IMR-90 (cell line): ENCODE measurements at regions not wholly inside any gene's neighbourhood (a gene's known extent, or its start where the extent isn't known, plus 50 kb on each side); places are given as distances from the start of the nearest gene placed in this dataset.

ENCODE experiments used
- ATAC-seq: fragments of 200-7000 bp; cut with Tn5 transposase; 2 replicates; pipeline ENCODE4 v1.9.1; 2020; ENCODE audit warnings: low read depth, mild to moderate bottlenecking, moderate library complexity
- BruUV-seq: library from RNA; stranded (reverse); fragments of 400-500 nt; replicated peaks from 2 replicates; lab custom pipeline; 2021; lab: Mats Ljungman, UMichigan
- CTCF ChIA-PET: fragments of 300-600 bp; formaldehyde crosslinking; extraction: SDS; loops from one replicate; lab custom pipeline; 2021; ENCODE audit warnings: antibody characterized with exemption; lab: Yijun Ruan, JAX
- POLR2A ChIA-PET: fragments of 300-600 bp; sonication (Branson Sonifier 250); formaldehyde crosslinking; loops from one replicate; lab custom pipeline; 2022; ENCODE audit warnings: antibody characterized with exemption; ENCODE audit not compliant: unreplicated experiment; lab: Charles Lee
- DNase-seq: peaks from one replicate; pipeline ENCODE4 v3.0.0; 2013
- H2AFZ ChIP-seq: replicated peaks from 2 replicates; pipeline ENCODE3; 2013; ENCODE audit warnings: low read length, mild to moderate bottlenecking; ENCODE audit not compliant: poor library complexity
- H2AK5ac ChIP-seq: 2 replicates; pipeline ENCODE4 v1.6.1; 2013; ENCODE audit warnings: low read depth, low read length, inconsistent platforms
- H2AK9ac ChIP-seq: replicated peaks from 2 replicates; pipeline ENCODE3; 2013; ENCODE audit warnings: mild to moderate bottlenecking, low read depth, low read length, moderate library complexity; ENCODE audit not compliant: poor library complexity
- H2BK120ac ChIP-seq: 2 replicates; pipeline ENCODE4 v1.6.1; 2013; ENCODE audit warnings: low read depth, low read length, inconsistent platforms
- H2BK15ac ChIP-seq: 3 replicates; pipeline ENCODE4 v1.6.1; 2013; ENCODE audit warnings: low read depth, low read length, inconsistent platforms
- H2BK20ac ChIP-seq: 2 replicates; pipeline ENCODE4 v1.6.1; 2013; ENCODE audit warnings: low read depth, mild to moderate bottlenecking, inconsistent platforms, low read length, moderate library complexity
- H2BK5ac ChIP-seq: 2 replicates; pipeline ENCODE4 v1.6.1; 2013; ENCODE audit warnings: mild to moderate bottlenecking, low read depth, low read length, inconsistent platforms; ENCODE audit not compliant: poor library complexity, severe bottlenecking
- H3K14ac ChIP-seq: replicated peaks from 2 replicates; pipeline ENCODE4 v1.6.1; 2013; ENCODE audit warnings: low read depth, low read length, inconsistent platforms
- H3K18ac ChIP-seq: 2 replicates; pipeline ENCODE4 v1.6.1; 2013; ENCODE audit warnings: low read depth, low read length, control low read depth
- H3K23ac ChIP-seq: 2 replicates; pipeline ENCODE4 v1.6.1; 2013; ENCODE audit warnings: low read depth, low read length, inconsistent platforms
- H3K27ac ChIP-seq: 2 replicates; pipeline ENCODE4 v1.5.1; 2013; ENCODE audit warnings: mild to moderate bottlenecking, control low read depth, low read length; ENCODE audit not compliant: insufficient read depth
- H3K27me3 ChIP-seq: 2 replicates; pipeline ENCODE4 v1.6.1; 2013; ENCODE audit warnings: low read length; ENCODE audit not compliant: control insufficient read depth, insufficient read depth
- H3K36me3 ChIP-seq: 2 replicates; pipeline ENCODE4 v1.6.1; 2013; ENCODE audit warnings: low read length, mixed read lengths; ENCODE audit not compliant: control insufficient read depth, insufficient read depth
- H3K4ac ChIP-seq: 2 replicates; pipeline ENCODE4 v1.6.1; 2013; ENCODE audit warnings: low read depth, low read length, inconsistent platforms
- H3K4me1 ChIP-seq: 2 replicates; pipeline ENCODE4 v1.6.1; 2013; ENCODE audit warnings: low read length, mixed read lengths; ENCODE audit not compliant: control insufficient read depth, insufficient read depth
- H3K4me2 ChIP-seq: 2 replicates; pipeline ENCODE4 v1.6.1; 2013; ENCODE audit warnings: low read depth, mild to moderate bottlenecking, control low read depth, low read length, moderate library complexity
- H3K4me3 ChIP-seq: 2 replicates; pipeline ENCODE4 v1.5.1; 2013; ENCODE audit warnings: low read depth, mild to moderate bottlenecking, control low read depth, low read length, moderate library complexity; ENCODE audit not compliant: insufficient read depth
- H3K56ac ChIP-seq: 2 replicates; pipeline ENCODE4 v1.6.1; 2013; ENCODE audit warnings: low read length, inconsistent platforms; ENCODE audit not compliant: insufficient read depth; ENCODE audit errors: extremely low read depth
- H3K79me1 ChIP-seq, 2 experiments: 2 replicates each; pipeline ENCODE4 v1.6.1; 2013; ENCODE audit warnings: low read length in 2 of 2, inconsistent platforms in 1 of 2, low read depth in 1 of 2
- H3K9ac ChIP-seq: 2 replicates; pipeline ENCODE4 v1.6.1; 2013; ENCODE audit warnings: low read depth, low read length, control low read depth
- H3K9me1 ChIP-seq: 2 replicates; pipeline ENCODE4 v1.6.1; 2013; ENCODE audit warnings: low read length, inconsistent platforms; ENCODE audit not compliant: insufficient read depth
- H3K9me3 ChIP-seq: 2 replicates; pipeline ENCODE4 v1.6.1; 2013; ENCODE audit warnings: low read length; ENCODE audit not compliant: control insufficient read depth, insufficient read depth
- H4K20me1 ChIP-seq: 2 replicates; pipeline ENCODE4 v1.6.1; 2013; ENCODE audit warnings: low read length, inconsistent platforms; ENCODE audit not compliant: insufficient read depth
- H4K5ac ChIP-seq: 2 replicates; pipeline ENCODE4 v1.6.1; 2013; ENCODE audit warnings: mild to moderate bottlenecking, low read depth, low read length, control low read depth
- H4K8ac ChIP-seq, 2 experiments: 2 replicates each; pipeline ENCODE4 v1.6.1; 2013; ENCODE audit warnings: low read depth in 2 of 2, low read length in 2 of 2, control low read depth in 1 of 2, inconsistent platforms in 1 of 2
- H4K91ac ChIP-seq: 2 replicates; pipeline ENCODE4 v1.6.1; 2013; ENCODE audit warnings: low read depth, low read length, inconsistent platforms; ENCODE audit not compliant: insufficient read depth
- CTCF ChIP-seq: conservative IDR thresholded peaks from 2 replicates; pipeline ENCODE4 v1.5.1; 2012; ENCODE audit warnings: mild to moderate bottlenecking, low read depth, low read length, improper control_type of control experiment
- ELK1 ChIP-seq: fragments of 150-350 bp; IDR thresholded peaks from 2 replicates; pipeline ENCODE4 v1.6.1; 2016; ENCODE audit warnings: low read depth, mild to moderate bottlenecking, low read length, moderate library complexity, borderline replicate concordance
- FOS ChIP-seq: fragments of 150-350 bp; IDR thresholded peaks from 2 replicates; pipeline ENCODE4 v1.6.1; 2016; ENCODE audit warnings: low read depth, low read length
- MAFK ChIP-seq: IDR thresholded peaks from 2 replicates; pipeline ENCODE4 v1.6.1; 2012; ENCODE audit warnings: low read depth, low read length, improper control_type of control experiment
- MAZ ChIP-seq: IDR thresholded peaks from 2 replicates; pipeline ENCODE4 v1.6.1; 2012; ENCODE audit warnings: low read depth, mild to moderate bottlenecking, low read length, improper control_type of control experiment, moderate library complexity, borderline replicate concordance
- NFE2L2 ChIP-seq: fragments of 150-350 bp; IDR thresholded peaks from 2 replicates; pipeline ENCODE4 v1.6.1; 2016; ENCODE audit warnings: low read depth, mild to moderate bottlenecking, low read length
- POLR2A ChIP-seq: IDR thresholded peaks from 2 replicates; pipeline ENCODE4 v1.6.1; 2012; ENCODE audit warnings: mild to moderate bottlenecking, low read depth, low read length
- RCOR1 ChIP-seq: IDR thresholded peaks from 2 replicates; pipeline ENCODE4 v1.6.1; 2012; ENCODE audit warnings: mild to moderate bottlenecking, low read length, improper control_type of control experiment; ENCODE audit not compliant: insufficient replicate concordance
- RFX5 ChIP-seq: IDR thresholded peaks from 2 replicates; pipeline ENCODE4 v1.8.0; 2012; ENCODE audit warnings: low read depth, mild to moderate bottlenecking, low read length, moderate library complexity
- WGBS, 2 experiments: methylation state at CpG; one replicate each; pipeline versions ENCODE4 v1.1.5 to v1.1.7; 2013; ENCODE audit warnings: missing lambda C conversion rate in 2 of 2; ENCODE audit not compliant: insufficient read length in 1 of 2; ENCODE audit errors: extremely low coverage in 2 of 2; 5-methylcytosine and 5-hydroxymethylcytosine counted together
- dilution Hi-C: fragments of 300-500 bp; cut with HindIII; formaldehyde crosslinking; loops from one replicate; pipeline ENCODE4 v1.14.3; 2018; ENCODE audit warnings: low sequenced_read_pairs; ENCODE audit not compliant: unreplicated experiment
- in situ Hi-C: fragments of 300-500 bp; cut with MboI; formaldehyde crosslinking; loops from 3 replicates; pipeline ENCODE4 v1.14.3; 2019; ENCODE audit warnings: low sequenced_read_pairs, inconsistent platforms, mixed read lengths
- intact Hi-C: fragments of 100-400 bp; cut with micrococcal nuclease; formaldehyde crosslinking; loops from 2 replicates; pipeline ENCODE4 v1.10.0; 2022

GRCh38 chr14:82779301-82779700 is 1245.6 kb upstream of the SEL1L start:
- Histone ChIP-seq H3K23ac (no peak overlapping the region), H3K18ac (no peak overlapping the region)
- POLR2A ChIA-PET, result no interaction called here

More at GRCh38 chr14:82779301-82779700, 1245.6 kb upstream of the SEL1L start:
- Histone ChIP-seq H2BK20ac (no peak overlapping the region), H2BK15ac (no peak overlapping the region), H4K91ac (no peak overlapping the region), H2AFZ (no peak overlapping the region), H2AK5ac (no peak overlapping the region), H3K27ac (no peak overlapping the region), H3K4me2 (no peak overlapping the region), H4K8ac (no peak overlapping the region), H3K9ac (no peak overlapping the region), H3K14ac (no peak overlapping the region), H3K4me1 (no peaks in the 10 kb centered on the region), H3K9me1 (no peaks in the 10 kb centered on the region), H2AK9ac (no peak overlapping the region), H4K20me1 (no peaks in the 10 kb centered on the region), H3K56ac (no peak overlapping the region), H3K27me3 (no peaks in the 10 kb centered on the region), H2BK120ac (no peak overlapping the region), H4K5ac (no peak overlapping the region), H3K36me3 (no peaks in the 10 kb centered on the region), H3K4me3 (no peak overlapping the region), H2BK5ac (no peak overlapping the region), H3K4ac (no peak overlapping the region), H3K9me3 (peaks cover 4% of the 10 kb centered on the region; the same call in 1 of the 2 replicates), H3K79me1 (no peaks in the 10 kb centered on the region)
- DNase-seq, result no peak
- in situ Hi-C loops, result no loop called here
- no TSS peak for BruUV-seq
- WGBS, 2 experiments, result no CpG with 5 or more reads among the region's 4 CpGs
- CTCF ChIA-PET, result no interaction called here
- intact Hi-C loops, result no loop called here
- TF ChIP-seq POLR2A (no peak), NFE2L2 (no peak), MAZ (no peak), FOS (no peak), CTCF (no peak), ELK1 (no peak), RFX5 (no peak), RCOR1 (no peak), MAFK (no peak)
- dilution Hi-C loops, result no loop called here
- ATAC-seq, result no peak
